NCI-H2029 (cell line): ENCODE measurements at regions not wholly inside any gene's neighbourhood (a gene's known extent, or its start where the extent isn't known, plus 50 kb on each side); places are given as distances from the start of the nearest gene placed in this dataset.

ENCODE experiments used
- DNase-seq: peaks from one replicate; lab custom pipeline; 2025; lab: John Stamatoyannopoulos, UW

- DNase-seq = no peak
Measured at GRCh38 chr10:61000769-61001730, 57.1 kb upstream of the RHOBTB1 start.

- DNase-seq = no peak
Measured at GRCh38 chr10:60998932-60999331, 54.9 kb upstream of the RHOBTB1 start.

- DNase-seq = no peak
Measured at GRCh38 chr10:60994128-60994527, 50.1 kb upstream of the RHOBTB1 start.
